PC-3 (cell line): ENCODE measurements at regions not wholly inside any gene's neighbourhood (a gene's known extent, or its start where the extent isn't known, plus 50 kb on each side); places are given as distances from the start of the nearest gene placed in this dataset.

Experiments
- CTCF ChIP-seq: fragments of 300-600 bp; sonication (generic); conservative IDR thresholded peaks from 2 replicates; pipeline ENCODE4 v1.5.1; 2017; ENCODE audit warnings: antibody characterized with exemption, low read depth, mild to moderate bottlenecking, low read length
- EZH2 ChIP-seq: fragments of 300-600 bp; sonication (generic); IDR thresholded peaks from one replicate; pipeline ENCODE4 v1.6.1; 2017; ENCODE audit warnings: antibody characterized with exemption, mild to moderate bottlenecking, low read length; ENCODE audit not compliant: unreplicated experiment

GRCh38 chr4:181755846-181756245, 487.4 kb upstream of the TENM3 start:
- no peak for TF ChIP-seq EZH2
- TF ChIP-seq CTCF, result no peak
